ENCODE measurements at regions not wholly inside any gene's neighbourhood (a gene's known extent, or its start where the extent isn't known, plus 50 kb on each side); places are given as distances from the start of the nearest gene placed in this dataset.
"Not testable (repeated sequence)": the region's sequence is repeated elsewhere in the genome, so short reads cannot be mapped to it uniquely, and the experiment has no call there.

- Histone ChIP-seq H3K4me1 (ENCODE audit: insufficient read depth, low read length) (no peaks in the 10 kb centered on the region), H3K27me3 (ENCODE audit: insufficient read depth, low read length) (no peaks in the 10 kb centered on the region), H3K9me3 (ENCODE audit: low read depth, low read length) (no peaks in the 10 kb centered on the region), H3K4me3 (ENCODE audit: low read length) (no peak overlapping the region)
Observed at GRCh38 chr4:53959343-53960120, 104.9 kb downstream of the CHIC2 start.

DNA sequence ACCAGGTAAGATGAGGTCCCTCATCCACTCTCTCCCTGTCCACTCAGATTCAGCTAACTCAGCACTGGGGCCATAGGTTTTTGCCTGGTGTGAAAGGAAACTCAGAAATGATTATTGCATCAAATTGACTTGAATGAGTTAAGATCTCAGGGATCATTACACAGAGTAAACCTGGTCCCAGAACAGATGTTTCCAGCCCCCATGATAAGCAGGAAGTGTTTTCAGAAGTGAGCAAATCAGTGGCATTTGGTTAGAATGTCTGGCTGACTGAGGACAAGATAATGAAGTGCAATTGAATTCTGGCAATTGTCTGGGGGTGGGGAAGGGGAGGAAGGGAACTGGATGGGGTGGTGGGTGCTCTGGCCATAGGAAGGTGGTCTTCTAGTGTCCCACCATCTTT, 108.0 kb downstream of the CHIC2 start:
- H3K4me1 ChIP-seq (ENCODE audit: insufficient read depth, low read length): no peaks in the 10 kb centered on the region
- no peak overlapping the region for H3K4me3 ChIP-seq (ENCODE audit: low read length)
- H3K9me3 ChIP-seq (ENCODE audit: low read depth, low read length): no peaks in the 10 kb centered on the region
- H3K27me3 ChIP-seq (ENCODE audit: insufficient read depth, low read length): no peaks in the 10 kb centered on the region

GRCh38 chr4:53956053-53956452, 108.4 kb downstream of the CHIC2 start:
- no peaks in the 10 kb centered on the region for H3K9me3 ChIP-seq (ENCODE audit: low read depth, low read length)
- no peaks in the 10 kb centered on the region for H3K4me1 ChIP-seq (ENCODE audit: insufficient read depth, low read length)
- H3K27me3 ChIP-seq (ENCODE audit: insufficient read depth, low read length): no peaks in the 10 kb centered on the region
- H3K4me3 ChIP-seq (ENCODE audit: low read length): no peak overlapping the region

DNA sequence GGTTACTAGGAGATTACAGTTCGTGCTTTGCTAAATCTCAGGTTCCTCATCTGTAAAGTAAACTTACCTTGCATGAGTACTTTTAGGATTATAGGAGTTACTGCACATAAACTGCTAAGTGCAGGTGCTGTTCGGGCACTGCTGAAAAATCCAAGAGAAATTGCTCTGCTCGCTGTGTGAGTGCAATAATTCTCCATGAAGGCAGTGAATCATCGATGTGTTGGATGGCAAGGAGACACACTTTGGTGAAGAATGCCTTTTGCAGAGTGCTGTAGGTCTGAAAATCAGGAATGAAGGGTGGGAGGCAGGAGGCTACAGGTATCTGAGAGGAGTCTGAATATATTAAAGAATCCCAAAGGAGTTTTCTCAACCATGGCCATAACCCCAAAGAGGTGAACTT, 113.0 kb downstream of the CHIC2 start:
- H3K27me3 ChIP-seq (ENCODE audit: insufficient read depth, low read length): no peaks in the 10 kb centered on the region
- no peaks in the 10 kb centered on the region for H3K9me3 ChIP-seq (ENCODE audit: low read depth, low read length)
- H3K4me3 ChIP-seq (ENCODE audit: low read length): no peak overlapping the region
- no peaks in the 10 kb centered on the region for H3K4me1 ChIP-seq (ENCODE audit: insufficient read depth, low read length)

- Histone ChIP-seq H3K27me3 (ENCODE audit: insufficient read depth, low read length) (no peaks in the 10 kb centered on the region), H3K4me1 (ENCODE audit: insufficient read depth, low read length) (no peaks in the 10 kb centered on the region), H3K4me3 (ENCODE audit: low read length) (no peak overlapping the region), H3K9me3 (ENCODE audit: low read depth, low read length) (no peaks in the 10 kb centered on the region)
Observed at GRCh38 chr4:53943345-53944085, 120.9 kb downstream of the CHIC2 start.

GRCh38 chr4:53942712-53943111, 121.7 kb downstream of the CHIC2 start:
- H3K9me3 ChIP-seq (ENCODE audit: low read depth, low read length): no peaks in the 10 kb centered on the region
- H3K27me3 ChIP-seq (ENCODE audit: insufficient read depth, low read length): no peaks in the 10 kb centered on the region
- no peaks in the 10 kb centered on the region for H3K4me1 ChIP-seq (ENCODE audit: insufficient read depth, low read length)
- no peak overlapping the region for H3K4me3 ChIP-seq (ENCODE audit: low read length)

GRCh38 chr4:53941331-53941730, 123.1 kb downstream of the CHIC2 start:
- no peaks in the 10 kb centered on the region for H3K9me3 ChIP-seq (ENCODE audit: low read depth, low read length)
- no peak overlapping the region for H3K4me3 ChIP-seq (ENCODE audit: low read length)
- H3K27me3 ChIP-seq (ENCODE audit: insufficient read depth, low read length): no peaks in the 10 kb centered on the region
- no peaks in the 10 kb centered on the region for H3K4me1 ChIP-seq (ENCODE audit: insufficient read depth, low read length)

- H3K9me3 ChIP-seq (ENCODE audit: low read depth, low read length); H3K27me3 ChIP-seq (ENCODE audit: insufficient read depth, low read length); H3K4me3 ChIP-seq (ENCODE audit: low read length); H3K4me1 ChIP-seq (ENCODE audit: insufficient read depth, low read length): not testable (repeated sequence)
Observed at GRCh38 chr4:53939892-53940291, 124.5 kb downstream of the CHIC2 start.

DNA sequence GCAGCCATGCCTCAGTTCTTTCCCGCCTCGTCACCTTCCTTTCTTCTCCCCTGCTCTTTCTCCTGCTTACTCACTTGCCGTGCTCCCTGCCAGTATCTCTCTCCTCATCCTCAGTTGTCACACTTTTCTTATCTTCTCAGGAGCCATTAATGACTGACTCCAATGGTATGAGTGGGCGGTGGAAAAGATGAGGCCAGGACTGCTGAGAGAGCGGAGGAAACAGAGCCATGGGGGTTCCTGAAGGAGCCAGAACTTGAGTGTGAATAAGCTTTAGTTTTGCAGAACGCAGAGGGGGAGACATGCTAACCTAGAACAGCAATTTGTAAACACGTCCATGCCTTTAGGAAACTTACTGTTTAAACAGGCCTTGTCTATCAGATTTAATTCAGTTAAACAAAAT, 126.5 kb downstream of the CHIC2 start:
- H3K27me3 ChIP-seq (ENCODE audit: insufficient read depth, low read length): no peaks in the 10 kb centered on the region
- no peaks in the 10 kb centered on the region for H3K9me3 ChIP-seq (ENCODE audit: low read depth, low read length)
- no peak overlapping the region for H3K4me3 ChIP-seq (ENCODE audit: low read length)
- no peaks in the 10 kb centered on the region for H3K4me1 ChIP-seq (ENCODE audit: insufficient read depth, low read length)

DNA sequence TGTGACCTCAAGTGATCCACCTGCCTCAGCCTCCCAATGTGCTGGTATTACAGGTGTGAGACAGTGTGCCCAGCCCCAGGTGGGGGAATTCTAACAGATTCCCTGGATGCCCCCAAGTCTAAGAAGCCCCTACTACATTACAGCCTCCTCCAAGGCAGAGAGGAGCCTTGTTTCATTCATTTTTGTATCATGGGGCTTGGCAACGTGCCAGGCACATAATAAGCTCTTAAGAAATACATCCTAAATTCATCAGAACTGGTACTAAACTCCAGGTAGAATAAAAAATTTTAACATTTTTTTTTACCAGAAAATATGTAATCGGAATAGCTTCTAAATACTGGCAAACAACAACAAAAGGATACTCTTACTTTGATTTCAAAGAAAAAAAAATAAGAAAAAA, 127.1 kb downstream of the CHIC2 start:
- Histone ChIP-seq H3K4me3 (ENCODE audit: low read length) (no peak overlapping the region), H3K9me3 (ENCODE audit: low read depth, low read length) (no peaks in the 10 kb centered on the region), H3K27me3 (ENCODE audit: insufficient read depth, low read length) (no peaks in the 10 kb centered on the region), H3K4me1 (ENCODE audit: insufficient read depth, low read length) (no peaks in the 10 kb centered on the region)

DNA sequence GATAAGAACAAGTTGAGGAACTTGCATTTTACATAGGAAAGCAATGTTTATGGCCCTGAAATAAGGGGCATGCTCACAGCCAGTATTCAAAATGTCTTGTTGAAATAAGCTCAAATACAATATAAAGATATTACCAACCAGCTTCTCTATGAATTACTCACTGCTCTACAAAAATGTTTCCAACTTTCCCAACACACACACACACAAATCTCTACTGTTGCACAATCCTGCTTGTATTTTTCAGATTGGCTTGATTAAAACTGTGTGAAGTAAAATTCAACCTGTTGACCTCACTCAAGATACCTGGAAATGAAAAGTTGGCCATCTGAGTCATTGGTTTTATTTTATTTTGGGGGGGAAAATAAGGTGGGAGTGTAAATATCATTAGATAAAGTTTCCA, 128.6 kb downstream of the CHIC2 start:
- no peaks in the 10 kb centered on the region for H3K27me3 ChIP-seq (ENCODE audit: insufficient read depth, low read length)
- H3K9me3 ChIP-seq (ENCODE audit: low read depth, low read length): no peaks in the 10 kb centered on the region
- H3K4me1 ChIP-seq (ENCODE audit: insufficient read depth, low read length): no peaks in the 10 kb centered on the region
- H3K4me3 ChIP-seq (ENCODE audit: low read length): no peak overlapping the region

GRCh38 chr4:53932796-53933610, 131.4 kb downstream of the CHIC2 start:
- H3K27me3 ChIP-seq (ENCODE audit: insufficient read depth, low read length): no peaks in the 10 kb centered on the region
- H3K9me3 ChIP-seq (ENCODE audit: low read depth, low read length): no peaks in the 10 kb centered on the region
- no peak overlapping the region for H3K4me3 ChIP-seq (ENCODE audit: low read length)
- peaks cover 12% of the 10 kb centered on the region for H3K4me1 ChIP-seq (ENCODE audit: insufficient read depth, low read length)

DNA sequence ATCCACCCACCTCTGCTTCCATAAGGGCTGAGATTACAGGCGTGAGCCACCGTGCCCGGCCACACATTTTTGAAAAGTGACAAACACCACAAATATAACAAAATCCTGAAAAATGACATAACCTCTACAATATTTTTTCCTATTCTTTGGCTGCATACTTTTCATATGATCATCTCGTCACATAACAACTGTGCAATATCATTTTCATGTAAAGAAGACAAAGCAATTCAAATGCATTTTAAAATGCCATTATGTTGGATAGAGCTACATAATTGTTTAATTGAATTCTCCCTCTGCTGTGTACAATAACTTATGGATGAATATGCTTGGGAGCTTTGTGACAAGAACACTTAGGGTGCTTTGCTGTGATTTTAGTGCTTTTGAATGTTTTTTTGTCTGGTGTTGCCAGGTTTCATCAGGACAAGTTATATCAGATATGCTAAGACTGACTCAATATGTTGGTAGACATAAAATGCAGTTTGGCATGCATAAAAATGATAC, 132.9 kb downstream of the CHIC2 start:
- Histone ChIP-seq H3K27me3 (ENCODE audit: insufficient read depth, low read length) (no peaks in the 10 kb centered on the region), H3K9me3 (ENCODE audit: low read depth, low read length) (no peaks in the 10 kb centered on the region), H3K4me1 (ENCODE audit: insufficient read depth, low read length) (peaks cover 12% of the 10 kb centered on the region), H3K4me3 (ENCODE audit: low read length) (no peak overlapping the region)

- no peaks in the 10 kb centered on the region for H3K9me3 ChIP-seq (ENCODE audit: low read depth, low read length)
- H3K27me3 ChIP-seq (ENCODE audit: insufficient read depth, low read length): no peaks in the 10 kb centered on the region
- no peak overlapping the region for H3K4me3 ChIP-seq (ENCODE audit: low read length)
- H3K4me1 ChIP-seq (ENCODE audit: insufficient read depth, low read length): peaks cover 12% of the 10 kb centered on the region
Observed at GRCh38 chr4:53929955-53930798, 134.2 kb downstream of the CHIC2 start.
